Spleen (tissue), 11 donors: ENCODE measurements at regions not wholly inside any gene's neighbourhood (a gene's known extent, or its start where the extent isn't known, plus 50 kb on each side); places are given as distances from the start of the nearest gene placed in this dataset.

Experiments used
- DNase-seq: peaks from one replicate; pipeline ENCODE4 v3.0.0-alpha.2; 2020
- H3K27ac ChIP-seq, 8 donors: fragments of 200-600 bp; sonication (generic) in 7 of 8; 1 replicate in 4 of 8; 2 replicates in 4 of 8; pipeline versions ENCODE4 v1.5.0 to v1.8.0; 2016 to 2021; ENCODE audit warnings: inconsistent platforms in 4 of 8, mild to moderate bottlenecking in 4 of 8, moderate library complexity in 1 of 8
- H3K27me3 ChIP-seq, 7 donors: fragments of 200-600 bp; sonication (generic) in 6 of 7; replicated peaks in 1 of 7; 1 replicate in 4 of 7; 2 replicates in 3 of 7; pipeline versions ENCODE4 v1.5.0 to v1.8.0; 2016 to 2021; ENCODE audit warnings: inconsistent platforms in 3 of 7, mild to moderate bottlenecking in 1 of 7
- H3K36me3 ChIP-seq, 6 donors: fragments of 200-600 bp; sonication (generic) in 5 of 6; 1 replicate in 4 of 6; 2 replicates in 2 of 6; pipeline versions ENCODE4 v1.5.0 to v1.8.0; 2016 to 2021; ENCODE audit warnings: inconsistent platforms in 2 of 6
- H3K4me1 ChIP-seq, 6 donors: fragments of 200-600 bp; sonication (generic) in 5 of 6; 1 replicate in 3 of 6; 2 replicates in 3 of 6; pipeline versions ENCODE4 v1.5.0 to v1.8.0; 2016 to 2021; ENCODE audit warnings: inconsistent platforms in 3 of 6
- H3K4me3 ChIP-seq, 8 donors: fragments of 200-600 bp; sonication (generic) in 7 of 8; 1 replicate in 4 of 8; 2 replicates in 4 of 8; pipeline versions ENCODE4 v1.5.0 to v1.8.0; 2016 to 2021; ENCODE audit warnings: inconsistent platforms in 4 of 8, mild to moderate bottlenecking in 4 of 8, moderate library complexity in 2 of 8
- H3K9me3 ChIP-seq, 8 donors: fragments of 200-600 bp; sonication (generic) in 7 of 8; 1 replicate in 4 of 8; 2 replicates in 4 of 8; pipeline versions ENCODE4 v1.5.0 to v1.8.0; 2016 to 2021; ENCODE audit warnings: inconsistent platforms in 4 of 8
- POLR2A ChIP-seq, 3 donors: fragments of 450-650 bp; IDR thresholded peaks; one replicate each; pipeline ENCODE4 v1.5.1; 2017; ENCODE audit warnings: antibody characterized with exemption in 3 of 3, mild to moderate bottlenecking in 1 of 3
- POLR2AphosphoS5 ChIP-seq, 3 donors: sonication (generic); formaldehyde crosslinking; IDR thresholded peaks; one replicate each; pipeline ENCODE4 v1.5.1; 2017; ENCODE audit warnings: antibody characterized with exemption in 3 of 3
- WGBS, 5 donors: extraction: QIAGEN DNeasy Blood & Tissue Kit in 3 of 5; methylation state at CpG; one replicate each; pipeline versions ENCODE4 v1.1.5 to v1.1.7; 2013 to 2018; 5-methylcytosine and 5-hydroxymethylcytosine counted together
- intact Hi-C: fragments of 100-400 bp; cut with DNase I; formaldehyde crosslinking; loops from one replicate; pipeline ENCODE4 v1.15.0; 2023; ENCODE audit warnings: low total_unique reads
- TF ChIP-seq, protein P1 (sequence below), 11 experiments: fragments of 200-600 bp in 7 of 11; fragments of 450-650 bp in 4 of 11; sonication (generic) in 4 of 11; IDR thresholded peaks in 8 of 11; conservative IDR thresholded peaks in 3 of 11; 1 replicate in 7 of 11; 2 replicates in 4 of 11; pipeline versions ENCODE4 v1.4.0 to v1.8.0; 2016 to 2021; ENCODE audit warnings: antibody characterized with exemption in 11 of 11, inconsistent platforms in 4 of 11, mild to moderate bottlenecking in 1 of 11
- donor health status: healthy with polysubstance abuse.
- donor health status: DM: no; HTN: no; CAD: no; lungs with moderate emphysema.
- donor health status: DM: no; HTN: no; CAD: no.
- donor health status: Bipolar disorder and iron deficiency.
- donor health status: healthy.
- donor health status: DM: no; HTN: no; CAD: no.
- donor health status: DM: yes; HTN: yes; CAD: no.

DNA sequence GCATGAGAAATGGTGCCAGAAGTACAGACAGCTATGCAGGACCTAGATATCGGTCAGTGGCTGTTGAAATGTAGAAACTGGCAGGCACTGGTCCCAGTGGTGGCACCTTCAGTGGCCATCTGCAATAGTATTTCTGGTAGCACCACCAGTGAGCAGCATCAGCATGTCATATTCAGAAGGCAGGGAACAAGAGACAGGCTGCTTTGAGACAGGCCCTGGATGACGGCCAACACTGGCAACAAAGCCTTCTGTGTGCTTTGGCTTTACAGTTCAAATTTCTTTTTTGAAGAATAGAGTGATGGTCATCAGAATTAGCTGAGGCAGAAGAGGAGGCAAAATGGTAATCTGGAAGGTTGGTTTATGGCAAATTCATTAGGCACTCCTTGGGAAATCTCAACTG is 273.4 kb upstream of the SLC16A7 start:
- no peak for DNase-seq
- intact Hi-C loops, result no loop called here
- Histone ChIP-seq H3K9me3 (no peaks in the 10 kb centered on the region), H3K4me3 (no peak overlapping the region), H3K27ac (no peak overlapping the region), H3K36me3 (no peaks in the 10 kb centered on the region), H3K27me3 (no peaks in the 10 kb centered on the region), H3K4me1 (no peaks in the 10 kb centered on the region)
- no peak for TF ChIP-seq POLR2AphosphoS5 (IDR thresholded peaks at IDR 0.05)
- TF ChIP-seq POLR2A (IDR thresholded peaks at IDR 0.05), result no peak
- TF ChIP-seq, protein P1, sequence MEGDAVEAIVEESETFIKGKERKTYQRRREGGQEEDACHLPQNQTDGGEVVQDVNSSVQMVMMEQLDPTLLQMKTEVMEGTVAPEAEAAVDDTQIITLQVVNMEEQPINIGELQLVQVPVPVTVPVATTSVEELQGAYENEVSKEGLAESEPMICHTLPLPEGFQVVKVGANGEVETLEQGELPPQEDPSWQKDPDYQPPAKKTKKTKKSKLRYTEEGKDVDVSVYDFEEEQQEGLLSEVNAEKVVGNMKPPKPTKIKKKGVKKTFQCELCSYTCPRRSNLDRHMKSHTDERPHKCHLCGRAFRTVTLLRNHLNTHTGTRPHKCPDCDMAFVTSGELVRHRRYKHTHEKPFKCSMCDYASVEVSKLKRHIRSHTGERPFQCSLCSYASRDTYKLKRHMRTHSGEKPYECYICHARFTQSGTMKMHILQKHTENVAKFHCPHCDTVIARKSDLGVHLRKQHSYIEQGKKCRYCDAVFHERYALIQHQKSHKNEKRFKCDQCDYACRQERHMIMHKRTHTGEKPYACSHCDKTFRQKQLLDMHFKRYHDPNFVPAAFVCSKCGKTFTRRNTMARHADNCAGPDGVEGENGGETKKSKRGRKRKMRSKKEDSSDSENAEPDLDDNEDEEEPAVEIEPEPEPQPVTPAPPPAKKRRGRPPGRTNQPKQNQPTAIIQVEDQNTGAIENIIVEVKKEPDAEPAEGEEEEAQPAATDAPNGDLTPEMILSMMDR (IDR thresholded peaks at IDR 0.05 in 8 of 11, conservative IDR thresholded peaks at IDR 0.05 in 3 of 11), result no peak
- WGBS, 5 donors, result 68 to 88% (median 83%) methylated on average over 2 of the region's 2 CpGs

DNA sequence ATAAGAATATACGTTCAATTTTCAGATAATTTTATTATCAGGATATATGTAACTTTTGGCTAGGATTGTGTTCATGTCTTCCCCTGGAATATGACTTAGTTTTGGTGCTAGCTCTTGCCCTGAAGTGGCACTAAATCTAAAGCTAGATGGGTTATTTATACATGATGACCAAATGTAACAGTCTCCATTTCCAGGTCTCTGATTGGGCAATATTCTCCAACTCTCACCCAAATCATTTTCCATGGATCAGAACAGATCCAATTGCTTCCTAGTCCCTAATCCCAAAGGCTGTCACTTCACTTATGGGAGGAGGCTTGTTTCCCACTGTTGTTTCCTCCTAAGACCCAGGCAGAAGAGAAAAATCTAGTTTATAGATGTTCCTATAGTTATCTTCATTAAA is 274.6 kb upstream of the SLC16A7 start:
- Histone ChIP-seq H3K9me3 (no peaks in the 10 kb centered on the region), H3K4me3 (no peak overlapping the region), H3K27ac (no peak overlapping the region), H3K4me1 (no peaks in the 10 kb centered on the region), H3K27me3 (no peaks in the 10 kb centered on the region), H3K36me3 (no peaks in the 10 kb centered on the region)
- 87 to 97% (median 88%) methylated on average over 1 of the region's 1 CpG for WGBS, 5 donors
- DNase-seq, result no peak
- intact Hi-C loops, result no loop called here
- TF ChIP-seq POLR2A (IDR thresholded peaks at IDR 0.05) (no peak), POLR2AphosphoS5 (IDR thresholded peaks at IDR 0.05) (no peak)
- TF ChIP-seq, protein P1 (IDR thresholded peaks at IDR 0.05 in 8 of 11, conservative IDR thresholded peaks at IDR 0.05 in 3 of 11), result no peak

DNA sequence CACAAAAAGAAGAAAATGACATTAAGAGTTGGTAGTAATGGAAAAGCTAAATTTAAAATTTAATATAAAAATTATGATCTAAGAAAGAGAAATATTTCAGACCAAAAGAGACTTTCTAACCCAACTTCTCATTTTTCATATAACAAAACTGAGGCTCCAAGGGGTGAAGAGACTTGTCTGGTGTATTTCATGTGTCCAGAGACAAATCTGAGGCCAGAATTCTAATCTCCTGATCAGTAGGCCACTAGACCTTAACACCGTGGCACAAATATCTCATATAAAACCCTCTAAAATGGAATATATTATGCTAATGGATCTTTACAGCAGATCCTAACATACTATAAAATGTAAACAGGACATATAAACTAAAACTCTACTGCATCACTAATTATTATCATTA is 275.7 kb upstream of the SLC16A7 start:
- 89 to 96% (median 94%) methylated on average over 1 of the region's 1 CpG for WGBS, 5 donors
- no peak for DNase-seq

DNA sequence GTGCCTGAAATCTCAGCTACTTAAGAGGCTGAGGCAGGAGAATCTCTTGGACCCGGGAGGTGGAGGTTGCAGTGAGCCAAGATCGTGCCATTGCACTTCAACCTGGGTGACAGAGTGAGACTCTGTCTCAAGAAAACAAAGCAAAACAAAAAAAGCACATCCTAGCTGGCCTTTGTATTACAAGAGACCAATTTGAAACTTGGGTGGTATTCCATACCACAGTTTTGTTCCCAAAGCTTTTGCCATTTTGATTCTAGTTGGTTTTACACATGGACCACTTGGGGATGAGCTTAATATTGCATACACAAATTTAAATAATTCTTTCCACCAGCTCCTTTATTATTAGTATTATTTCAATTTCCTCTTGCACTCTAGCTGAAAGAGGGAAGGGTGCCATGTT is 276.9 kb upstream of the SLC16A7 start:
- DNase-seq, result no peak
- H3K27ac ChIP-seq, result no peak overlapping the region
- TF ChIP-seq, protein P1 (IDR thresholded peaks at IDR 0.05 in 8 of 11, conservative IDR thresholded peaks at IDR 0.05 in 3 of 11), result no peak
- TF ChIP-seq POLR2AphosphoS5 (IDR thresholded peaks at IDR 0.05) (no peak), POLR2A (IDR thresholded peaks at IDR 0.05) (no peak)
- WGBS, 5 donors, result 88 to 95% (median 90%) methylated on average over 2 of the region's 2 CpGs
- H3K9me3 ChIP-seq, result no peaks in the 10 kb centered on the region
- intact Hi-C loops, result no loop called here
- H3K4me1 ChIP-seq, result no peaks in the 10 kb centered on the region
- H3K4me3 ChIP-seq, result no peak overlapping the region
- H3K36me3 ChIP-seq, result no peaks in the 10 kb centered on the region
- no peaks in the 10 kb centered on the region for H3K27me3 ChIP-seq

More for the DNA sequence above, 275.7 kb upstream of the SLC16A7 start:
- H3K27me3 ChIP-seq, result no peaks in the 10 kb centered on the region
- H3K9me3 ChIP-seq, result no peaks in the 10 kb centered on the region
- no peak overlapping the region for H3K4me3 ChIP-seq
- no peak overlapping the region for H3K27ac ChIP-seq
- no peaks in the 10 kb centered on the region for H3K4me1 ChIP-seq
- intact Hi-C loops, result no loop called here
- TF ChIP-seq, protein P1 (IDR thresholded peaks at IDR 0.05 in 8 of 11, conservative IDR thresholded peaks at IDR 0.05 in 3 of 11), result no peak
- TF ChIP-seq POLR2A (IDR thresholded peaks at IDR 0.05) (no peak), POLR2AphosphoS5 (IDR thresholded peaks at IDR 0.05) (no peak)
- H3K36me3 ChIP-seq, result no peaks in the 10 kb centered on the region
